Mucosa of rectum (tissue), 2 donors: ENCODE measurements at regions not wholly inside any gene's neighbourhood (a gene's known extent, or its start where the extent isn't known, plus 50 kb on each side); places are given as distances from the start of the nearest gene placed in this dataset.

Source experiments
- H3K27ac ChIP-seq, 2 donors: one replicate each; pipeline ENCODE4 v1.7.0; 2013; ENCODE audit warnings: inconsistent platforms in 2 of 2, low read depth in 2 of 2, low read length in 2 of 2
- H3K27me3 ChIP-seq, 2 donors: one replicate each; pipeline ENCODE4 v1.7.0; 2013; ENCODE audit warnings: low read length in 2 of 2; ENCODE audit not compliant: control insufficient read depth in 2 of 2, insufficient read depth in 2 of 2
- H3K36me3 ChIP-seq, 2 donors: one replicate each; pipeline ENCODE4 v1.7.0; 2013; ENCODE audit warnings: low read length in 2 of 2; ENCODE audit not compliant: control insufficient read depth in 2 of 2, insufficient read depth in 2 of 2
- H3K4me1 ChIP-seq, 2 donors: one replicate each; pipeline ENCODE4 v1.7.0; 2013; ENCODE audit warnings: low read length in 2 of 2, mild to moderate bottlenecking in 1 of 2; ENCODE audit not compliant: control insufficient read depth in 2 of 2, insufficient read depth in 2 of 2
- H3K4me3 ChIP-seq, 2 donors: one replicate each; pipeline ENCODE4 v1.7.0; 2013; ENCODE audit warnings: low read length in 2 of 2
- H3K9ac ChIP-seq, 2 donors: one replicate each; pipeline ENCODE4 v1.7.0; 2013; ENCODE audit warnings: low read length in 2 of 2, low read depth in 1 of 2, mild to moderate bottlenecking in 1 of 2
- H3K9me3 ChIP-seq, 2 donors: one replicate each; pipeline ENCODE4 v1.7.0; 2013; ENCODE audit warnings: low read length in 2 of 2; ENCODE audit not compliant: control insufficient read depth in 2 of 2
- donor health status: healthy.
- donor health status: Normal muscosa, but diverticular disease.

GRCh38 chr12:11568155-11568761 lies 81.2 kb upstream of the ETV6 start:
- no peaks in the 10 kb centered on the region for H3K9me3 ChIP-seq
- H3K4me1 ChIP-seq: no peaks in the 10 kb centered on the region
- no peaks in the 10 kb centered on the region for H3K27me3 ChIP-seq
- H3K4me3 ChIP-seq: no peak overlapping the region
- H3K9ac ChIP-seq: no peak overlapping the region
- peak overlapping the region in 1 of 2 donors; percentile 50 for H3K27ac ChIP-seq
- no peaks in the 10 kb centered on the region for H3K36me3 ChIP-seq

- Histone ChIP-seq H3K4me3 (no peak overlapping the region), H3K36me3 (no peaks in the 10 kb centered on the region), H3K9ac (no peak overlapping the region), H3K27me3 (no peaks in the 10 kb centered on the region), H3K4me1 (no peaks in the 10 kb centered on the region), H3K27ac (peak overlapping the region in 1 of 2 donors; percentile 50), H3K9me3 (no peaks in the 10 kb centered on the region)
These were observed 80.6 kb upstream of the ETV6 start for GRCh38 chr12:11568762-11569478.

GRCh38 chr12:11569716-11570115 lies 79.8 kb upstream of the ETV6 start:
- Histone ChIP-seq H3K4me3 (no peak overlapping the region), H3K9ac (no peak overlapping the region), H3K36me3 (no peaks in the 10 kb centered on the region), H3K27me3 (no peaks in the 10 kb centered on the region), H3K9me3 (no peaks in the 10 kb centered on the region), H3K4me1 (no peaks in the 10 kb centered on the region), H3K27ac (no peak overlapping the region)

- Histone ChIP-seq H3K4me3 (no peak overlapping the region), H3K27me3 (no peaks in the 10 kb centered on the region), H3K36me3 (no peaks in the 10 kb centered on the region), H3K9me3 (no peaks in the 10 kb centered on the region), H3K9ac (no peak overlapping the region), H3K4me1 (no peaks in the 10 kb centered on the region), H3K27ac (no peak overlapping the region)
These were observed 75.6 kb upstream of the ETV6 start for GRCh38 chr12:11573880-11574279.

GRCh38 chr12:11576104-11576503 lies 73.4 kb upstream of the ETV6 start:
- no peak overlapping the region for H3K27ac ChIP-seq
- no peak overlapping the region for H3K4me3 ChIP-seq
- H3K9ac ChIP-seq: no peak overlapping the region
- H3K27me3 ChIP-seq: no peaks in the 10 kb centered on the region
- H3K4me1 ChIP-seq: no peaks in the 10 kb centered on the region
- no peaks in the 10 kb centered on the region for H3K9me3 ChIP-seq
- no peaks in the 10 kb centered on the region for H3K36me3 ChIP-seq

DNA sequence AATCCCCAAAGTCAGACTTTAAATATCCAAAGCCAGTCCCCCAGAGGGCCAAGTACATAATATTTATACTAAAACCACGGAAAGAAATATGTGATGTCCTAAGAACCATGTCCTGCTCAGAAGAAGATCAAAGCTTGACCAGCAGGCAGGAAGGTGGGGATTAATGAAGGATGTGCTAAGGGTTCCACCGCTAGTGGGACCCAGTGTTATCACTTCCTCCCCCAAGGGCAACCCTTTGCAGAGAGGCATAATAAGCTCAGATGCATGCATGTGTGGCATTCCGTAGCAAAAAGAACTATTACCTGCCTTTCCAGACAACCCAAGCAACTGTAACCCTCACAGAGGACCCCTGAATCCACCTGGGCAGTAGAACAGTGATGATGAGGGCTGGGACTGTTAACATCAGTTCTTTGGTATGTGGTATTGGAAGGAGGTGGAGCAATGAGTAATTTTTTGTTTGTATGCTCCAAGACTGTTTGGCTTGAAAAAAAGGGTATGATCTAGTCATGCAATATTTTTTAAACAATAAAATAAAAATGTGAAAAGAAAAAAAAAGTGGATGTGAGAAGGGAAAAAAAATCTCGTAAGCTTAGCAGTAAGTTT lies 71.7 kb upstream of the ETV6 start:
- H3K36me3 ChIP-seq: no peaks in the 10 kb centered on the region
- no peak overlapping the region for H3K27ac ChIP-seq
- H3K4me3 ChIP-seq: no peak overlapping the region
- no peaks in the 10 kb centered on the region for H3K27me3 ChIP-seq
- no peaks in the 10 kb centered on the region for H3K4me1 ChIP-seq
- no peaks in the 10 kb centered on the region for H3K9me3 ChIP-seq
- H3K9ac ChIP-seq: no peak overlapping the region

- Histone ChIP-seq H3K4me3 (no peak overlapping the region), H3K27ac (no peak overlapping the region), H3K36me3 (no peaks in the 10 kb centered on the region), H3K9ac (no peak overlapping the region), H3K9me3 (no peaks in the 10 kb centered on the region), H3K4me1 (no peaks in the 10 kb centered on the region), H3K27me3 (no peaks in the 10 kb centered on the region)
These were observed 70.9 kb upstream of the ETV6 start for GRCh38 chr12:11578461-11578993.

DNA sequence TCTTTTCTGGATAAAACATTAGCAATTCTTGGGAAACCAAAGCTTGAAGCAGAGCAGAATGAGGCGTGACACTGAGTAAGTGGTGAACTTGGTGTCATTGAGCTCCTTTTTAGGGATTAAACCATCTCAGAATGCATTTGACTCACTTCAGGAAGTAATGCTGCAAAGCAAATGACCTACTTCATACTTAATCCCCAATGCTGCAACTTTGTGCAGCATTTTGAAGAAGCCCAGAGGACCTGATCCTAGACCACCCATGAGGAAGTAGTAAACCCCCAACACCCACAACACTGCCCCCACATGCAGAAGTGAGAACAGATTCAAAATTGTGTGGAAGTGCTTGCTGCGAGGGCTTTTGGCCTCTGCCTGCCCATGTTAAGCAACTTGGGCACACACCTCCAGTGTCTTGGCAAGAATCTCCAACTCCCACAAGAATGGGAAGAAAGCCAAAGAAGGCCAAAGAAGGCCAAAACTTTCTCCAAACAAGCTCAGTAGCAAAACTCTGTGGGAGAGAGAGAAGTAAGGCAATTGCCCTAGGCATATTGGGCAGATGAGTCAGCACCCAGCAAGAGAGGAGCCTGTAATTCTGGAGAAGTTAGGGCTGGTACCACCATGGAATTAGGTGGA lies 69.2 kb upstream of the ETV6 start:
- Histone ChIP-seq H3K9ac (no peak overlapping the region), H3K4me3 (no peak overlapping the region), H3K27me3 (no peaks in the 10 kb centered on the region), H3K36me3 (no peaks in the 10 kb centered on the region), H3K27ac (no peak overlapping the region), H3K4me1 (no peaks in the 10 kb centered on the region), H3K9me3 (no peaks in the 10 kb centered on the region)

DNA sequence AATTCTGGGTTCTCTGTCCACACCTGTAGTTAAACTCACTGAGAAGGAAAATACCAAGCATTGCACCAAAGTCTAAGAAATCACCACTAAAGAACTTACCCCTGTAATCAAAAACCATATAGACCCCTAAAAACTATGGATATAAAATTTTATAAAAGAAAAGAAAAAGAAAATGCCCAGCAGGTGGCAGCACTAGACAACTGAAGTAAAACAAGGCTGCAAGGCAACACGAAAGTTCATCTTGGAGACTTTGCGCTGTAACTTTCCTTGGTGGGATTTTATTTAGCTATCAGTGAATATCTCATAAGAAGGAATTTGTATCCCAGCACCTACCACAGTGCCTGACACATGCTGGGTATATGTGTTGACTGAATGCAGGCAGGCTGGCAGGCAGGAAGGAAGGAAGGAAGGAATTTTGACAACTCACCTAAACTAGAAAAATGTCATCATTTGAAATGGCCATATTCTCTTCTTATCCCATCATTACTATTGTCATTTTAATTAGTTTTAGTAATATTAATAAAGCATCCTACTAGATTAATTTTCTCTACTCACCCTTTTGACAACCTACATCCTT lies 68.2 kb upstream of the ETV6 start:
- Histone ChIP-seq H3K4me1 (no peaks in the 10 kb centered on the region), H3K27ac (no peak overlapping the region), H3K36me3 (no peaks in the 10 kb centered on the region), H3K9me3 (no peaks in the 10 kb centered on the region), H3K27me3 (no peaks in the 10 kb centered on the region), H3K9ac (no peak overlapping the region), H3K4me3 (no peak overlapping the region)
